ENCODE measurements at regions not wholly inside any gene's neighbourhood (a gene's known extent, or its start where the extent isn't known, plus 50 kb on each side); places are given as distances from the start of the nearest gene placed in this dataset.

- Mint-ChIP-seq H3K4me1 (no peaks in the 10 kb centered on the region), H3K9me3 (peaks cover 7% of the 10 kb centered on the region), H3K27ac (no peak overlapping the region), H3K36me3 (ENCODE audit: low read depth) (peaks cover 6% of the 10 kb centered on the region), H3K4me3 (no peak overlapping the region), H3K27me3 (ENCODE audit: low read depth, poor library complexity) (no peaks in the 10 kb centered on the region)
- no peak for DNase-seq
- no peak for TF ChIP-seq CTCF (IDR thresholded peaks at IDR 0.05)
Measured at GRCh38 chr5:25349746-25350145, 705.0 kb upstream of the CDH10 start.

GRCh38 chr5:25345240-25345771 is 700.5 kb upstream of the CDH10 start:
- H3K27ac Mint-ChIP-seq: no peak overlapping the region

GRCh38 chr5:25339541-25339940 is 694.8 kb upstream of the CDH10 start:
- H3K27ac Mint-ChIP-seq: no peak overlapping the region
- no peak for TF ChIP-seq CTCF (IDR thresholded peaks at IDR 0.05)
- peaks cover 2% of the 10 kb centered on the region for H3K9me3 Mint-ChIP-seq
- no peaks in the 10 kb centered on the region for H3K27me3 Mint-ChIP-seq (ENCODE audit: low read depth, poor library complexity)
- H3K4me3 Mint-ChIP-seq: no peak overlapping the region
- H3K36me3 Mint-ChIP-seq (ENCODE audit: low read depth): peaks cover under 1% of the 10 kb centered on the region
- no peaks in the 10 kb centered on the region for H3K4me1 Mint-ChIP-seq
- DNase-seq: no peak

More at GRCh38 chr5:25345240-25345771, 700.5 kb upstream of the CDH10 start:
- Mint-ChIP-seq H3K9me3 (peaks cover 6% of the 10 kb centered on the region), H3K27me3 (ENCODE audit: low read depth, poor library complexity) (no peaks in the 10 kb centered on the region), H3K4me1 (no peaks in the 10 kb centered on the region), H3K4me3 (no peak overlapping the region), H3K36me3 (ENCODE audit: low read depth) (peaks cover 8% of the 10 kb centered on the region)
- no peak for TF ChIP-seq CTCF (IDR thresholded peaks at IDR 0.05)
- no peak for DNase-seq

GRCh38 chr5:25334350-25334749 is 689.6 kb upstream of the CDH10 start:
- Mint-ChIP-seq H3K27ac (no peak overlapping the region), H3K4me3 (no peak overlapping the region), H3K36me3 (ENCODE audit: low read depth) (peaks cover 1% of the 10 kb centered on the region), H3K4me1 (no peaks in the 10 kb centered on the region), H3K9me3 (peaks cover 4% of the 10 kb centered on the region), H3K27me3 (ENCODE audit: low read depth, poor library complexity) (no peaks in the 10 kb centered on the region)
- no peak for TF ChIP-seq CTCF (IDR thresholded peaks at IDR 0.05)
- DNase-seq: no peak

GRCh38 chr5:25330721-25331120 is 685.9 kb upstream of the CDH10 start:
- Mint-ChIP-seq H3K9me3 (peaks cover 13% of the 10 kb centered on the region), H3K36me3 (ENCODE audit: low read depth) (peaks cover 9% of the 10 kb centered on the region), H3K4me1 (no peaks in the 10 kb centered on the region), H3K27ac (no peak overlapping the region), H3K27me3 (ENCODE audit: low read depth, poor library complexity) (no peaks in the 10 kb centered on the region), H3K4me3 (no peak overlapping the region)
- TF ChIP-seq CTCF (IDR thresholded peaks at IDR 0.05): no peak
- no peak for DNase-seq

- no peak overlapping the region for H3K4me3 Mint-ChIP-seq
- no peaks in the 10 kb centered on the region for H3K4me1 Mint-ChIP-seq
- DNase-seq: no peak
- no peak overlapping the region for H3K27ac Mint-ChIP-seq
- peaks cover 13% of the 10 kb centered on the region for H3K9me3 Mint-ChIP-seq
- TF ChIP-seq CTCF (IDR thresholded peaks at IDR 0.05): no peak
- peaks cover 9% of the 10 kb centered on the region for H3K36me3 Mint-ChIP-seq (ENCODE audit: low read depth)
- H3K27me3 Mint-ChIP-seq (ENCODE audit: low read depth, poor library complexity): no peaks in the 10 kb centered on the region
Measured at GRCh38 chr5:25327172-25327571, 682.4 kb upstream of the CDH10 start.
